HepG2 (cell line): ENCODE measurements at regions not wholly inside any gene's neighbourhood (a gene's known extent, or its start where the extent isn't known, plus 50 kb on each side); places are given as distances from the start of the nearest gene placed in this dataset.
A peak's percentile ranks its signal among the peaks of the same experiment; 100 is the strongest.

Source experiments
- ATAC-seq: fragments of 200-7000 bp; cut with Tn5 transposase; 3 replicates; pipeline ENCODE4 v1.9.1; 2020; ENCODE audit warnings: mild to moderate bottlenecking, moderate library complexity
- BruUV-seq: library from RNA; stranded (reverse); fragments of 400-500 nt; replicated peaks from 2 replicates; lab custom pipeline; 2021; lab: Mats Ljungman, UMichigan
- CTCF ChIA-PET: fragments of 300-600 bp; formaldehyde crosslinking; extraction: SDS; loops from one replicate; lab custom pipeline; 2021; ENCODE audit warnings: low total read pairs, inconsistent platforms, low intra/inter-chr PET ratio; lab: Yijun Ruan, JAX
- POLR2A ChIA-PET: fragments of 350-600 bp; sonication (Branson Sonifier 250); formaldehyde crosslinking; loops from one replicate; lab custom pipeline; 2020; ENCODE audit warnings: antibody characterized with exemption, inconsistent platforms; lab: Yijun Ruan, JAX
- DNase-seq: peaks from one replicate; pipeline ENCODE4 v3.0.0-alpha.2; 2015; ENCODE audit warnings: low spot score
- FAIRE-seq: peaks from 3 replicates; lab custom pipeline; 2011; peaks lifted over from hg19 to GRCh38; lab: Jason Lieb, UNC
- H2AFZ ChIP-seq: one replicate; pipeline ENCODE4 v1.6.1; 2011; ENCODE audit warnings: low read length, inconsistent platforms
- H3K27ac ChIP-seq: fragments of 300-600 bp; 3 replicates; pipeline ENCODE4 v1.8.0; 2011; ENCODE audit warnings: mixed run types, mild to moderate bottlenecking, mixed read lengths, low read length, inconsistent platforms; ENCODE audit not compliant: insufficient read depth; ENCODE audit errors: extremely low read length
- H3K27me3 ChIP-seq, 2 experiments: fragments of 200-600 bp in 1 of 2; 2 replicates in 1 of 2; 3 replicates in 1 of 2; pipeline versions ENCODE4 v1.6.0 to v1.8.0; 2011; ENCODE audit warnings: low read length in 2 of 2, mild to moderate bottlenecking in 2 of 2, moderate library complexity in 2 of 2, inconsistent platforms in 1 of 2; ENCODE audit not compliant: insufficient read depth in 2 of 2, control insufficient read depth in 1 of 2
- H3K36me3 ChIP-seq, 2 experiments: fragments of 200-600 bp in 1 of 2; replicated peaks in 1 of 2; 2 replicates in 1 of 2; 3 replicates in 1 of 2; pipeline versions ENCODE4 v1.5.1 to v1.8.0; 2011; ENCODE audit warnings: low read length in 2 of 2, inconsistent platforms in 1 of 2; ENCODE audit not compliant: insufficient read depth in 2 of 2, control insufficient read depth in 1 of 2
- H3K4me1 ChIP-seq: 2 replicates; pipeline ENCODE4 v1.5.1; 2012; ENCODE audit warnings: low read length, inconsistent platforms; ENCODE audit not compliant: insufficient read depth
- H3K4me2 ChIP-seq: 2 replicates; pipeline ENCODE4 v1.6.0; 2011; ENCODE audit warnings: low read depth, low read length, inconsistent platforms
- H3K4me3 ChIP-seq, 3 experiments: fragments of 200-600 bp in 1 of 3; sonication (generic), shearing (Covaris generic) in 1 of 3; replicated peaks in 1 of 3; 2 replicates each; pipeline ENCODE4 v1.5.1; 2011 to 2016; ENCODE audit warnings: low read length in 3 of 3, inconsistent platforms in 2 of 3, low read depth in 2 of 3, mild to moderate bottlenecking in 2 of 3, control low read depth in 1 of 3, mixed read lengths in 1 of 3; ENCODE audit not compliant: insufficient read depth in 1 of 3
- H3K79me2 ChIP-seq: one replicate; pipeline ENCODE4 v1.6.1; 2011; ENCODE audit warnings: low read length, inconsistent platforms; ENCODE audit not compliant: insufficient read depth
- H3K9ac ChIP-seq: 2 replicates; pipeline ENCODE4 v1.6.0; 2011; ENCODE audit warnings: mild to moderate bottlenecking, low read depth, low read length, inconsistent platforms; ENCODE audit not compliant: insufficient read depth
- H3K9me3 ChIP-seq: 2 replicates; pipeline ENCODE4 v1.5.1; 2012; ENCODE audit warnings: mild to moderate bottlenecking, low read length
- H4K20me1 ChIP-seq: 2 replicates; pipeline ENCODE4 v1.6.0; 2011; ENCODE audit warnings: inconsistent platforms, mild to moderate bottlenecking, low read length, moderate library complexity; ENCODE audit not compliant: insufficient read depth
- CENPT ChIP-seq: sonication (generic); formaldehyde crosslinking; IDR thresholded peaks from 2 replicates; pipeline ENCODE4 v1.8.0; 2022; ENCODE audit warnings: low read depth, mild to moderate bottlenecking, moderate library complexity, missing genetic modification reagents
- FOXJ3 ChIP-seq: sonication (generic); formaldehyde crosslinking; IDR thresholded peaks from 2 replicates; pipeline ENCODE4 v1.4.0; 2020; ENCODE audit warnings: missing genetic modification reagents, mild to moderate bottlenecking, borderline replicate concordance
- HNF4A ChIP-seq: sonication (generic); formaldehyde crosslinking; IDR thresholded peaks from 2 replicates; pipeline ENCODE4 v1.4.0; 2020; ENCODE audit warnings: missing genetic modification reagents
- SRSF4 ChIP-seq: fragments of 200-400 bp; formaldehyde crosslinking; IDR thresholded peaks from one replicate; pipeline ENCODE4 v1.6.1; 2018; ENCODE audit warnings: mild to moderate bottlenecking, low read depth, low read length, moderate library complexity; ENCODE audit not compliant: poor library complexity, severe bottlenecking
- ZBTB44 ChIP-seq: sonication (generic); formaldehyde crosslinking; IDR thresholded peaks from 2 replicates; pipeline ENCODE4 v1.4.0; 2020; ENCODE audit warnings: missing genetic modification reagents
- ZNF318 ChIP-seq: sonication (generic); formaldehyde crosslinking; IDR thresholded peaks from 2 replicates; pipeline ENCODE4 v1.4.0; 2020; ENCODE audit warnings: mild to moderate bottlenecking, missing genetic modification reagents
- ZNF652 ChIP-seq: IDR thresholded peaks from 2 replicates; pipeline ENCODE4 v1.6.1; 2016; ENCODE audit warnings: low read depth, borderline replicate concordance
- ZNF709 ChIP-seq: sonication (generic); formaldehyde crosslinking; IDR thresholded peaks from 2 replicates; pipeline ENCODE4 v1.5.0; 2020; ENCODE audit warnings: mild to moderate bottlenecking, missing genetic modification reagents
- WGBS: methylation state at CpG from one replicate; pipeline ENCODE4 v1.1.6; 2017; ENCODE audit warnings: low lambda C conversion rate; 5-methylcytosine and 5-hydroxymethylcytosine counted together
- in situ Hi-C: cut with HindIII; loops from 2 replicates; pipeline ENCODE4 v1.10.0; 2017; ENCODE audit warnings: low pct_unique_long_range_greater_than_20kb; ENCODE audit not compliant: extremely low pct_ligation_motif_present
- intact Hi-C: fragments of 100-400 bp; cut with micrococcal nuclease; formaldehyde crosslinking; loops from one replicate; pipeline ENCODE4 v1.10.0; 2022; ENCODE audit not compliant: unreplicated experiment

- TF ChIP-seq HNF4A (CRISPR knock-in tag) (0 out of 2 replicates have a peak, but pooled peaks have one; percentile 10), ZNF652 (CRISPR knock-in tag) (0 out of 2 replicates have a peak, but pooled peaks have one; percentile 29), SRSF4 (no peak)
- FAIRE-seq = no peak
- peak; percentile 2 for DNase-seq
- no peak for ATAC-seq
- no peaks in the 10 kb centered on the region for H3K79me2 ChIP-seq
- no peaks in the 10 kb centered on the region for H3K27me3 ChIP-seq
- H3K4me1 ChIP-seq = peaks cover 11% of the 10 kb centered on the region
- no peak overlapping the region for H3K4me2 ChIP-seq
- CTCF ChIA-PET = no interaction called here
- POLR2A ChIA-PET = no interaction called here
- intact Hi-C loops (no loop called here), in situ Hi-C loops (no loop called here)
- WGBS = 97% methylated on average over 1 of the region's 1 CpG
- H3K27ac ChIP-seq = no peak overlapping the region
- H2AFZ ChIP-seq = no peak overlapping the region
- peaks cover 1 to 3% of the 10 kb centered on the region in 2 experiments; a peak in 2 of 5 replicates for H3K36me3 ChIP-seq
- no peaks in the 10 kb centered on the region for H4K20me1 ChIP-seq
- no peak overlapping the region for H3K4me3 ChIP-seq
- no TSS peak for BruUV-seq
- no peak overlapping the region for H3K9ac ChIP-seq
- no peaks in the 10 kb centered on the region for H3K9me3 ChIP-seq
These were observed 54.9 kb downstream of the ATOSA start for GRCh38 chr15:52624262-52624661.

- ChIA-PET POLR2A (no interaction called here), CTCF (no interaction called here)
- intact Hi-C loops = no loop called here
- no peak overlapping the region for H3K4me3 ChIP-seq
- in situ Hi-C loops = no loop called here
- no peaks in the 10 kb centered on the region for H3K9me3 ChIP-seq
- peaks cover 11% of the 10 kb centered on the region for H3K4me1 ChIP-seq
- no peaks in the 10 kb centered on the region for H3K27me3 ChIP-seq
- BruUV-seq = no TSS peak
- no peaks in the 10 kb centered on the region for H3K79me2 ChIP-seq
- H2AFZ ChIP-seq = no peak overlapping the region
- ATAC-seq (no peak), FAIRE-seq (no peak), DNase-seq (no peak)
- WGBS = 95% methylated on average over 4 of the region's 4 CpGs
- H4K20me1 ChIP-seq = no peaks in the 10 kb centered on the region
- no peak overlapping the region for H3K4me2 ChIP-seq
- H3K27ac ChIP-seq = no peak overlapping the region
- peaks cover 1 to 3% of the 10 kb centered on the region in 2 experiments; a peak in 2 of 5 replicates for H3K36me3 ChIP-seq
- H3K9ac ChIP-seq = no peak overlapping the region
- TF ChIP-seq CENPT (CRISPR knock-in tag) = no peak
- no peak for TF ChIP-seq ZNF709 (CRISPR knock-in tag)
- no peak for TF ChIP-seq ZNF318
- TF ChIP-seq FOXJ3 (CRISPR knock-in tag) = no peak
- no peak for TF ChIP-seq ZBTB44 (CRISPR knock-in tag)
These were observed 54.0 kb upstream of the ARPP19 start for GRCh38 chr15:52622791-52623190.
